ENCODE measurements at regions not wholly inside any gene's neighbourhood (a gene's known extent, or its start where the extent isn't known, plus 50 kb on each side); places are given as distances from the start of the nearest gene placed in this dataset.
A peak's percentile ranks its signal among the peaks of the same experiment; 100 is the strongest.
"Not testable (repeated sequence)": the region's sequence is repeated elsewhere in the genome, so short reads cannot be mapped to it uniquely, and the experiment has no call there.

DNA sequence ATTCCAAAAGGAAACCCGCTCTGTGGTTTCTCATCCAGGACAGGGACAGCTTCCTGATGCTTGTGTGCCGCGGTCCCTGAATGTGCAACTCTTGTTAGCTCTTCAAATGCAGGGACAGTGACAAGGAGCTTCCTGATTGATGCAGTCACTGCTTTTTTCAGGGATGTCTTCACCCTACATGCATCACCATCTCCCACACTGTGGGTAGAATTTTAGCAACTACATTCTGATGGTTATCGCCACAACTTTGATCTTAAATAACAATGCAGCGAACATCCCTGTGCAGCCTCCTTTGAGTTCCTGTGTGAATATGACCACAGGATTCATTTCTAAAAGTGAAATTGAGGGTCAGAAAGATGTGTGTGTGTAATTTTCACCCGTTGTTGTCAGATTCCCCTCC lies 115.0 kb downstream of the GGTLC2 start:
- DNase-seq (ENCODE audit: low spot score), result no peak

DNA sequence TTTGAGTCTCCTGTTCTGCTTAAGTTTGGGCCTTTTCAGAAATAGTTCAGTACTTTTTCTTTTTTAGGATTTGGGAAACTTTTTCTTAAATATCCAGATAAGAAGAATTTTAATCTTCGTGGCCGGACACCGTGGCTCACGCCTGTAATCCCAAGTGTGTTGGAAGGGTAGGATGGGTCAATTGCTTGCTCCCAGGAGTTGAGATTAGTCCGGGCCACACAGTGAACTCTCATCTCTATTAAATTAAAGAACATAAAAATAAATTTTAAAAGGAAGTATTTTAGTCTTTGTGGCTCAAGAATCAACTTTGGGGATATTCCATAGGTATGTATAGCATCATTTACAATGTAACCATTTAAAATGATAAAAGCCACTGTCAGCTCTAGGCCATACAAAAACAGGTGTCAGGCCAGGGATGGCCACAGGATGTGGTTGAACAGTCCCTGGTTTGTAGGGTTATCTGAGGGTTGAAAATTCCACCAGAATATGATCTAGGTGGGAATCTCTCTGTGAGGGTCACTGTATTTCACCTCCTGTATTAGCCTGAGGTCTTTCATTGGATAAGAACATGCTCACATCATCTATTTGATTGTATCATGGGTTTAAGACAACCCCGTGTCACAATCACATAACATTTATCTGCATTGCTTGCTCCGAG lies 115.6 kb downstream of the GGTLC2 start:
- no peak for DNase-seq (ENCODE audit: low spot score)

- no peak for DNase-seq (ENCODE audit: low spot score)
These were observed 117.2 kb downstream of the GGTLC2 start for GRCh38 chr22:22761606-22761962.

- no peak for DNase-seq (ENCODE audit: low spot score)
These were observed 117.8 kb downstream of the GGTLC2 start for GRCh38 chr22:22761963-22762772.

GRCh38 chr22:22763512-22763911 lies 119.1 kb downstream of the GGTLC2 start:
- no peak for DNase-seq (ENCODE audit: low spot score)

DNA sequence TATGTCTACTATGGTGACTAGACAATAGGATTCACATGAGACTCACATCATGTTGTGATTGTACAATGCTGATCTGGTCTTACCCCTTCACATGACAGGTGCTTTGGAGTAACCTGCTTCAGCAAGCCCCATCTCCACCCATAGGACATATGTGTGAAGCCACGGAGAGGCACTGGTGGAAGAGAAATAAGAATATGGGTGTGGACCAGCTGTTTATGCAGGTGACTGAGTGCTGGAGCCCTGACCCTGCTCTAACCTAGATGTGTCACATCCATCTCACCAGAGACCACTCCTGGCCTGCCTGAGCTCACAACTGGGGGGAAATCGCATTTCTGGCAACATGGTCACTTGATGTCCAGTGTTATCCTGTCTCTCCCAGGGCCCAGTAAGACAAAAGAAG lies 119.7 kb downstream of the GGTLC2 start:
- no peak for DNase-seq (ENCODE audit: low spot score)

- DNase-seq (ENCODE audit: low spot score), result peak; percentile 51
These were observed 119.6 kb upstream of the IGLL5 start for GRCh38 chr22:22767876-22768602.

- DNase-seq (ENCODE audit: low spot score), result no peak
These were observed 118.7 kb upstream of the IGLL5 start for GRCh38 chr22:22768885-22769284.

- DNase-seq (ENCODE audit: low spot score), result no peak
These were observed 118.0 kb upstream of the IGLL5 start for GRCh38 chr22:22769434-22770279.

GRCh38 chr22:22770280-22770871 lies 117.2 kb upstream of the IGLL5 start:
- peak; percentile 73 for DNase-seq (ENCODE audit: low spot score)

GRCh38 chr22:22770881-22771280 lies 116.7 kb upstream of the IGLL5 start:
- DNase-seq (ENCODE audit: low spot score), result no peak

- DNase-seq (ENCODE audit: low spot score), result no peak
These were observed 115.8 kb upstream of the IGLL5 start for GRCh38 chr22:22771696-22772377.

DNA sequence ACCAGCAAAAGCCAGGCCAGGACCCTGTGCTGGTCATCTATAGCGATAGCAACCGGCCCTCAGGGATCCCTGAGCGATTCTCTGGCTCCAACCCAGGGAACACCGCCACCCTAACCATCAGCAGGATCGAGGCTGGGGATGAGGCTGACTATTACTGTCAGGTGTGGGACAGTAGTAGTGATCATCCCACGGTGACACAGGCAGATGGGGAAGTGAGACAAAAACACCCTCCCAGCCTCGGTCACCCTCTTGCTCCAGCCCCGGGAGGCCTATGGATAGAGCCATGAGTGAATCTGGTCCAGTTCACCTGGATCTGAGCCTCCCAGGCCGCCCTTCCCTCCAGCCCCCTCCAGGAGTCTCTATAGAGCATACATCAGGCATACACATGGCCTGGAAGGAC lies 115.2 kb upstream of the IGLL5 start:
- no peak for DNase-seq (ENCODE audit: low spot score)

- no peak for DNase-seq (ENCODE audit: low spot score)
These were observed 114.7 kb upstream of the IGLL5 start for GRCh38 chr22:22772883-22773282.

DNA sequence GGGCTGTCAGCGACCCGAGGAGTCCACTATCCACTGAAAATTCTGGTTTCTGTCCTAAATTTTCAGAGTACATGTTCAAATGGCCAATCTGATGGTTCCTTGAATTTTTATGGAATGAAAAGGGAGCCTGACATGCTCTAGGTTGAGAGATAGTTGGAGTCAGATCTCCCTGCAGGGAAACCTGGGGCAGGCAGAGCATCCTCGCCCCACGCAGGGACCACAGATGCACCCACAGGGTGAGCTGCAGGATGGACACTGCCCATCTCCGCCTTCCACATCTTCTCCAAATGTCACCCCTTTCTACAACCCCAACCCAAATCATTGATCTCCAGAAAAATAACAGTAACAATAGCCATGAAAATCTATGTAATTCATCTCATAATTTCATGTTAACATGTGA lies 114.2 kb upstream of the IGLL5 start:
- no peak for DNase-seq (ENCODE audit: low spot score)

DNA sequence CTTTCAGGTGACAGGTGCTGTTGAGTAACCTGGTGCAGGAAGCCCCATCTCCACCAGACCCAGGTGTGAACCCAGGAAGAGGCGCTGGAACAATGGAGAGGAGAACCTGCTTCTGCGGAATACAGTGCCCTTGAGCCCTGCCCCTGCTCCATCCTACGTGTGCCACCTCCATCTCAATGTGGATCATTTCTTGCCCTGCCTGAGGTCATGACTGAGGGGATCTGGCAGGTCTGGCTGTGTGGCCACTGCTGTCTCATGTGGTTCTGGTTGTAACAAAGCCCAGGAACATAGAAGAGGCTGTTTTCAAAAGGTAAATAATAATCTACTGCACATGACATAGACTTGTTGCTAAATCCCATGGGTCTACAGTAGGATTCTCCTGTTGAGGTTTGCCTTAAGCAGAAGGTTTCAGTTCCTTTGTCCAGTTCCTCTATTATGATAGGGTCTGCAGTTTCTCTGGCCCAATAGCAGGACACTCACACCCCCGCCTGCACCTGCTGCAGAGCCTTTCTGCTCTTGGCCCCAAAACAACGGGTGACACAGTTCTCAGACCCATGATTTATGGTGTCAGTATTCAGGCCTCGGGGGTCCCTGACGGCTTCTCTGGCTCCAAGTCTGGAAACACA lies 113.5 kb upstream of the IGLL5 start:
- DNase-seq (ENCODE audit: low spot score), result no peak

DNA sequence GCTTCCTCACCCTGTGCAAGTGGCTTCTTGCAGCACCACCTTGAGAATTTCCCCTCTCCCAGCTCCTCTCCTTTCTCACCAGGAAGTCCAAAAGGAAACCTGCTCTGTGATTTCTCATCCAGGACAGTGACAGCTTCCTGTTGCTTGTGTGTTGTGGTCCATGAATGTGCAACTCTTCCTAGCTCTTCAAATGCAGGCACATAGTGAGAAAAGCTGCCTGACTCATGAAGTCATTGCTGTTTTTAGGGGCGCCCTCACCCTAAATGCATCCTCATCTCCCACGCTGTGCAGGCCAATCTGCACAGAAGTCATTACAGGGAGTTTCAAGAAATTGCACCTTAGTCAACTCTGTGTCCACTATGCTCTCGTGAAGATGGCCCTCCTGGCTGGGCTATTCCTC lies 112.9 kb upstream of the IGLL5 start:
- DNase-seq (ENCODE audit: low spot score), result not testable (repeated sequence)

- DNase-seq (ENCODE audit: low spot score), result no peak
These were observed 111.5 kb upstream of the IGLL5 start for GRCh38 chr22:22776121-22776520.

DNA sequence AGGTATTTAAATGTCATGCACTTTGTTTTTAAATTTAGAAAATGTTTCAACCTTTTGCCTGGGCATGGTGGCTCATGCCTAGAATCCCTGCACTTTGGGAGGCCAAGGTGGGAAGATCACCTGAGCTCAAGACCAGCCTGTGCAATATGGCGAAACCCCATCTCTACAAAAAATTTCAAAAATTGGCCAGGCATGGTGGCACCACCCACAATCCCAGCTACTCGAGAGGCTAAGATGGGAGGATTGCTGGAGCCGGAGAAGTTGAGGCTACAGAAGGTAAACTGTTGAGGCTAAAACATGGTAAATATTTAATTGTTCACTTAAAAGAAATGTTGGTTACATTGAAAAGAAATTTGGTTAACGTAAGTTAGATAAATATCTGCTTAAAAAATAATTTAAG lies 108.4 kb upstream of the IGLL5 start:
- no peak for DNase-seq (ENCODE audit: low spot score)

- no peak for DNase-seq (ENCODE audit: low spot score)
These were observed 104.0 kb upstream of the IGLL5 start for GRCh38 chr22:22783575-22783974.

All from iPS-NIHi11 (cell line).